ENCODE measurements at regions not wholly inside any gene's neighbourhood (a gene's known extent, or its start where the extent isn't known, plus 50 kb on each side); places are given as distances from the start of the nearest gene placed in this dataset.

- TF ChIP-seq MYC (IDR thresholded peaks at IDR 0.05; ENCODE audit: low read depth, low read length) (no peak), JUN (IDR thresholded peaks at IDR 0.05; ENCODE audit: borderline replicate concordance, insufficient read depth, insufficient read length, low read depth) (no peak), GATA2 (IDR thresholded peaks at IDR 0.05; ENCODE audit: insufficient read depth, insufficient read length, low read depth, low read length) (no peak), EZH2 (IDR thresholded peaks at IDR 0.05; ENCODE audit: borderline replicate concordance, low read depth, low read length, severe bottlenecking) (no peak), MAX (IDR thresholded peaks at IDR 0.05; ENCODE audit: insufficient read depth, insufficient read length) (no peak), POLR2A (IDR thresholded peaks at IDR 0.05; ENCODE audit: low read depth, low read length) (no peak), FOS (IDR thresholded peaks at IDR 0.05; ENCODE audit: borderline replicate concordance, insufficient read depth, low read length) (no peak)
- TF ChIP-seq, protein P1, sequence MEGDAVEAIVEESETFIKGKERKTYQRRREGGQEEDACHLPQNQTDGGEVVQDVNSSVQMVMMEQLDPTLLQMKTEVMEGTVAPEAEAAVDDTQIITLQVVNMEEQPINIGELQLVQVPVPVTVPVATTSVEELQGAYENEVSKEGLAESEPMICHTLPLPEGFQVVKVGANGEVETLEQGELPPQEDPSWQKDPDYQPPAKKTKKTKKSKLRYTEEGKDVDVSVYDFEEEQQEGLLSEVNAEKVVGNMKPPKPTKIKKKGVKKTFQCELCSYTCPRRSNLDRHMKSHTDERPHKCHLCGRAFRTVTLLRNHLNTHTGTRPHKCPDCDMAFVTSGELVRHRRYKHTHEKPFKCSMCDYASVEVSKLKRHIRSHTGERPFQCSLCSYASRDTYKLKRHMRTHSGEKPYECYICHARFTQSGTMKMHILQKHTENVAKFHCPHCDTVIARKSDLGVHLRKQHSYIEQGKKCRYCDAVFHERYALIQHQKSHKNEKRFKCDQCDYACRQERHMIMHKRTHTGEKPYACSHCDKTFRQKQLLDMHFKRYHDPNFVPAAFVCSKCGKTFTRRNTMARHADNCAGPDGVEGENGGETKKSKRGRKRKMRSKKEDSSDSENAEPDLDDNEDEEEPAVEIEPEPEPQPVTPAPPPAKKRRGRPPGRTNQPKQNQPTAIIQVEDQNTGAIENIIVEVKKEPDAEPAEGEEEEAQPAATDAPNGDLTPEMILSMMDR (IDR thresholded peaks at IDR 0.05; ENCODE audit: extremely low read depth in 1 of 2, insufficient read depth in 1 of 2, low read depth in 1 of 2, low read length in 2 of 2) = no peak
- no peaks in the 10 kb centered on the region for H4K20me1 ChIP-seq (replicated peaks; ENCODE audit: control insufficient read depth, extremely low read depth, insufficient read depth, low read length)
- no peaks in the 10 kb centered on the region for H3K4me1 ChIP-seq (ENCODE audit: control insufficient read depth, extremely low read depth, insufficient read depth, low read length)
- POLR2A ChIA-PET = no interaction called here
- no peaks in the 10 kb centered on the region for H3K36me3 ChIP-seq (ENCODE audit: control insufficient read depth in 2 of 2, extremely low read depth in 1 of 2, insufficient read depth in 2 of 2, low read length in 2 of 2)
- no peaks in the 10 kb centered on the region for H3K9me1 ChIP-seq (replicated peaks; ENCODE audit: control insufficient read depth, extremely low read depth, insufficient read depth, low read length)
- intact Hi-C loops (cut with micrococcal nuclease) = no loop called here
- FAIRE-seq (no peak), DNase-seq (ENCODE audit: low read depth, low spot score) (no peak)
- H2AFZ ChIP-seq (ENCODE audit: low read depth, low read length) = no peak overlapping the region
- H3K4me2 ChIP-seq (ENCODE audit: insufficient read depth, low read length) = no peak overlapping the region
- dilution Hi-C loops (cut with MboI; ENCODE audit: extremely low pct_ligation_motif_present, low sequenced_read_pairs) = no loop called here
- no peaks in the 10 kb centered on the region for H3K9me3 ChIP-seq (replicated peaks; ENCODE audit: control insufficient read depth, insufficient read depth, low read length)
- H3K9ac ChIP-seq (replicated peaks; ENCODE audit: extremely low read depth, insufficient read depth, low read length) = no peak overlapping the region
- H3K27me3 ChIP-seq (ENCODE audit: control insufficient read depth in 2 of 2, insufficient read depth in 2 of 2, low read length in 2 of 2) = no peaks in the 10 kb centered on the region
- no peaks in the 10 kb centered on the region for H3K79me2 ChIP-seq (ENCODE audit: control insufficient read depth, insufficient read depth, low read length)
- no peak overlapping the region for H3K27ac ChIP-seq (ENCODE audit: insufficient read depth, low read depth, low read length)
- BruUV-seq (replicated peaks) = no TSS peak
- CTCF ChIA-PET = no interaction called here
- no peak overlapping the region for H3K4me3 ChIP-seq (replicated peaks in 1 of 3; ENCODE audit: insufficient read depth in 1 of 3, low read depth in 1 of 3, low read length in 3 of 3)
These were observed 337.8 kb downstream of the DEPDC1B start for GRCh38 chr5:60362158-60362557.

All from endothelial cell of umbilical vein (primary cell).